ENCODE measurements at regions not wholly inside any gene's neighbourhood (a gene's known extent, or its start where the extent isn't known, plus 50 kb on each side); places are given as distances from the start of the nearest gene placed in this dataset.

DNA sequence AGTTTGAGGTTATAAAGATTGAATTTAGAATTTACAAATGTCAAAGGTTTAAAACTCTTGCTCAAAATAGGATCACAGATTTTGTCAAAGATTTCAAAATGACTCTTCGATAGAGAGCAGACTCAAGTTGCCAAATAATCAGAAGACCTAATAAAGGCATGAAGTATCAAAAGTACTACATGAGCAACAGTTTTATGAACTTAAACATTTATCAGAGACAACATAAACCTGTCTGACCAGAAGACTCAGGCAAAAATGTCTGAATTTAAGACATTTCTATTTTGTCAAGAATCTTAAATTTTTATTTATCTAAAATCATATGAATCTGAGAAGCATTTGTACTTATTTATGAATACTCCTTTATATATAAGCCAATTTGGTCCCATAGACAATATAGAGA lies 330.9 kb downstream of the PTPRU start:
- DNase-seq, result no peak
- H3K4me3 ChIP-seq (ENCODE audit: low read depth, low read length), result no peak overlapping the region
- H3K36me3 ChIP-seq (replicated peaks), result no peaks in the 10 kb centered on the region
- no peaks in the 10 kb centered on the region for H3K27me3 ChIP-seq (replicated peaks)
- H3K27ac ChIP-seq, result no peak overlapping the region
- TF ChIP-seq, protein P1, sequence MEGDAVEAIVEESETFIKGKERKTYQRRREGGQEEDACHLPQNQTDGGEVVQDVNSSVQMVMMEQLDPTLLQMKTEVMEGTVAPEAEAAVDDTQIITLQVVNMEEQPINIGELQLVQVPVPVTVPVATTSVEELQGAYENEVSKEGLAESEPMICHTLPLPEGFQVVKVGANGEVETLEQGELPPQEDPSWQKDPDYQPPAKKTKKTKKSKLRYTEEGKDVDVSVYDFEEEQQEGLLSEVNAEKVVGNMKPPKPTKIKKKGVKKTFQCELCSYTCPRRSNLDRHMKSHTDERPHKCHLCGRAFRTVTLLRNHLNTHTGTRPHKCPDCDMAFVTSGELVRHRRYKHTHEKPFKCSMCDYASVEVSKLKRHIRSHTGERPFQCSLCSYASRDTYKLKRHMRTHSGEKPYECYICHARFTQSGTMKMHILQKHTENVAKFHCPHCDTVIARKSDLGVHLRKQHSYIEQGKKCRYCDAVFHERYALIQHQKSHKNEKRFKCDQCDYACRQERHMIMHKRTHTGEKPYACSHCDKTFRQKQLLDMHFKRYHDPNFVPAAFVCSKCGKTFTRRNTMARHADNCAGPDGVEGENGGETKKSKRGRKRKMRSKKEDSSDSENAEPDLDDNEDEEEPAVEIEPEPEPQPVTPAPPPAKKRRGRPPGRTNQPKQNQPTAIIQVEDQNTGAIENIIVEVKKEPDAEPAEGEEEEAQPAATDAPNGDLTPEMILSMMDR (IDR thresholded peaks at IDR 0.05; ENCODE audit: low read depth, low read length, missing control alignments), result no peak
- in situ Hi-C loops (cut with HindIII; ENCODE audit: low pct_ligation_motif_present, low sequenced_read_pairs), result no loop called here

DNA sequence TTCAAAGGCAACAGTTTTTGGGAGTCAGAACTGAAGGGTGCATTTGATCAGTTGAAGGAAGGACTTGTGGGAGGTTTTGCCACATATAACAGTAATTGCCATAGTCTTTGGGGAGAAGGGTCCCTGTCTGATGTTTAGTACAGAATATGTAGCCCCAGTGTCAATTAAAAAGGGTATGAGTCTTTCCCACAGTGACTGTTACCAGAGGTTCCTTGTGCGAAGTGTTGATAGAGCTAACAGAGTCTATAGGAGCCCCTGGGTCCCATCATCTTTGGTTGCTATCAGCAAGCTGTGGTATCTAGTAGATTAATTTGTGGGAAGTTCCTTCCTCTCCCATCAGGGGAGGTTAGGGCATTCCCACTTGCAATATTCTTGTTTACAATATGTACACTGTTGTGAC lies 329.2 kb downstream of the PTPRU start:
- in situ Hi-C loops (cut with HindIII; ENCODE audit: low pct_ligation_motif_present, low sequenced_read_pairs), result no loop called here

DNA sequence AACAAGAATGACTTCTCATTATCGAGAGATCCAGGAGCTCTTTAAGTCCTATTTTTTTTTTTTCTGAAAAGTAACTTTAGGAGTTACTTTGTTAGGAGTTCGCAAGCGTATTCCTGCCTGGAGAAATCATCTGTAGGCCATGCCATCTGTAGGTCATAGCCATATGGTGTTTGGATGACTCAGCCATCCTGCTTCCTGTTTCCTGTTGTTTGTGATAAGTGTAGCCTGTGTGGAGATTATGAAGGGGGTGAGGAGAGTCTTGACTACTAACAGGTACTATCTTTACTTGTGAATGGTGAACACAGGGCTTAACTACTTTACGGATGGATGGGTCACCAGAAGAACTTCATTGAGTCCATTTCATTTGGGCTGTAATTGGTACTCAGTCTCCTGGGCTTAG lies 327.2 kb downstream of the PTPRU start:
- TF ChIP-seq, protein P1 (IDR thresholded peaks at IDR 0.05; ENCODE audit: low read depth, low read length, missing control alignments), result no peak
- Histone ChIP-seq H3K4me3 (ENCODE audit: low read depth, low read length) (no peak overlapping the region), H3K27ac (no peak overlapping the region), H3K36me3 (replicated peaks) (no peaks in the 10 kb centered on the region), H3K27me3 (replicated peaks) (no peaks in the 10 kb centered on the region)
- in situ Hi-C loops (cut with HindIII; ENCODE audit: low pct_ligation_motif_present, low sequenced_read_pairs), result no loop called here
- DNase-seq, result peak; percentile 12

More for the DNA sequence above, 329.2 kb downstream of the PTPRU start:
- Histone ChIP-seq H3K4me3 (ENCODE audit: low read depth, low read length) (no peak overlapping the region), H3K27ac (no peak overlapping the region), H3K27me3 (replicated peaks) (no peaks in the 10 kb centered on the region), H3K36me3 (replicated peaks) (no peaks in the 10 kb centered on the region)
- TF ChIP-seq, protein P1 (IDR thresholded peaks at IDR 0.05; ENCODE audit: low read depth, low read length, missing control alignments), result no peak
- no peak for DNase-seq

DNA sequence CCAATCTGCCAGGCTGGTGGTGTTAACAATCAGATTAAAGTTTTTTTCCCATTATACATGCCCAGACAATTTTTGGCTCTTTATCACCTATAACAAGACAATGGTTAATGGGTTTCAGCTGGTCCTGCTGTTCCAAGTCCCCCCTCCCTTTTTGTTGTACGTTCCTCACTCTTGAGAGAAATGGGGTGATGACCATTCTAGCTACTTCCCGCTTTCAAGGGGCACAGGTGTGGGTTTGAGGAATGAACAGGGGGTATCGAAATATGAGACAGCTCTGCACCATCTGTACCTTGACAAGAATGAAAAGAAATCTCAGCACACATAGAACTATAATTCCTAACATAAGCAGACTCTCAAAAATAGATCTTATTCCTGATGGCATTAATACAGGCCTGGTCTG lies 326.8 kb downstream of the PTPRU start:
- in situ Hi-C loops (cut with HindIII; ENCODE audit: low pct_ligation_motif_present, low sequenced_read_pairs), result no loop called here
- TF ChIP-seq, protein P1 (IDR thresholded peaks at IDR 0.05; ENCODE audit: low read depth, low read length, missing control alignments), result no peak
- Histone ChIP-seq H3K36me3 (replicated peaks) (no peaks in the 10 kb centered on the region), H3K27me3 (replicated peaks) (no peaks in the 10 kb centered on the region), H3K4me3 (ENCODE audit: low read depth, low read length) (no peak overlapping the region), H3K27ac (no peak overlapping the region)
- DNase-seq, result no peak

DNA sequence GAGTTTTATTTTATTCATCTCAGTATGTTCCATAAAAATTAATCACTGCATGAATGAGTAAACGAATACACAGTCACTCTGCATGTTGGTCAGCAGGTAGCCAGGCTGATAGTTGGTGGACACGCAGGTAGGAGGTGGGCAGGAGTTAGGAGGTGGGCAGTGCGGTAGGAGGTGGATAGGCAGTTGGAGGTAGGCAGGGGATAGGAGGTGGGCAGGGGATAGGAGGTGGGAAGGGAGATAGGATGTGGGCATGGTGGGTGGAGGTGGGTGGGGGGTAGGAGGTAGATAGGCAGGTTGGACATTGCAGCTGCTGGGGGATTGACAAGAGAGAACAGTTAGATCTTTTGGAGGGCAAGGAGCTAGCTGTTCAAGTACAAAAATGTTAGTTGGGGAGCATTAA lies 322.7 kb downstream of the PTPRU start:
- Histone ChIP-seq H3K27me3 (replicated peaks) (no peaks in the 10 kb centered on the region), H3K27ac (no peak overlapping the region), H3K4me3 (ENCODE audit: low read depth, low read length) (no peak overlapping the region), H3K36me3 (replicated peaks) (no peaks in the 10 kb centered on the region)
- in situ Hi-C loops (cut with HindIII; ENCODE audit: low pct_ligation_motif_present, low sequenced_read_pairs), result no loop called here
- no peak for DNase-seq
- TF ChIP-seq, protein P1 (IDR thresholded peaks at IDR 0.05; ENCODE audit: low read depth, low read length, missing control alignments), result no peak
